HEK293T (cell line): ENCODE measurements at regions not wholly inside any gene's neighbourhood (a gene's known extent, or its start where the extent isn't known, plus 50 kb on each side); places are given as distances from the start of the nearest gene placed in this dataset.
"Not testable (repeated sequence)": the region's sequence is repeated elsewhere in the genome, so short reads cannot be mapped to it uniquely, and the experiment has no call there.

Experiments used
- CTCF ChIA-PET: fragments of 350-600 bp; formaldehyde crosslinking; extraction: SDS; loops from one replicate; lab custom pipeline; 2021; ENCODE audit warnings: antibody characterized with exemption, inconsistent platforms; lab: Yijun Ruan, JAX
- POLR2A ChIA-PET: fragments of 350-600 bp; formaldehyde crosslinking; extraction: SDS; loops from one replicate; lab custom pipeline; 2020; ENCODE audit warnings: antibody characterized with exemption, inconsistent platforms; lab: Yijun Ruan, JAX
- DNase-seq: peaks from one replicate; pipeline ENCODE4 v3.0.0; 2012; ENCODE audit warnings: mixed read lengths; ENCODE audit errors: extremely low spot score
- ARNT ChIP-seq: fragments of 450-650 bp; IDR thresholded peaks from 2 replicates; pipeline ENCODE4 v1.6.1; 2017; ENCODE audit warnings: mild to moderate bottlenecking
- BHLHE40 ChIP-seq: fragments of 450-650 bp; IDR thresholded peaks from 2 replicates; pipeline ENCODE4 v1.6.1; 2016; ENCODE audit warnings: mild to moderate bottlenecking, moderate library complexity, borderline replicate concordance
- CTBP1 ChIP-seq: fragments of 450-650 bp; IDR thresholded peaks from 2 replicates; pipeline ENCODE4 v1.6.1; 2016; ENCODE audit warnings: borderline replicate concordance
- ELF4 ChIP-seq: fragments of 450-650 bp; IDR thresholded peaks from 2 replicates; pipeline ENCODE4 v1.6.1; 2017; ENCODE audit warnings: antibody characterized with exemption
- FOXA1 ChIP-seq: fragments of 450-650 bp; IDR thresholded peaks from 2 replicates; pipeline ENCODE4 v1.6.1; 2016; ENCODE audit warnings: mild to moderate bottlenecking
- FOXK2 ChIP-seq: fragments of 450-650 bp; IDR thresholded peaks from 2 replicates; pipeline ENCODE4 v1.6.1; 2016; ENCODE audit warnings: mild to moderate bottlenecking
- FOXM1 ChIP-seq: fragments of 450-650 bp; IDR thresholded peaks from 2 replicates; pipeline ENCODE4 v1.6.1; 2017; ENCODE audit warnings: mild to moderate bottlenecking, borderline replicate concordance
- HDGF ChIP-seq: fragments of 450-650 bp; IDR thresholded peaks from 2 replicates; pipeline ENCODE4 v1.6.1; 2017; ENCODE audit warnings: antibody characterized with exemption, borderline replicate concordance
- L3MBTL2 ChIP-seq: fragments of 450-650 bp; conservative IDR thresholded peaks from 2 replicates; pipeline ENCODE4 v1.6.1; 2016; ENCODE audit warnings: mild to moderate bottlenecking
- LEF1 ChIP-seq: fragments of 450-650 bp; IDR thresholded peaks from 2 replicates; pipeline ENCODE4 v1.6.1; 2017; ENCODE audit warnings: mild to moderate bottlenecking, borderline replicate concordance
- NFRKB ChIP-seq: fragments of 450-650 bp; IDR thresholded peaks from 2 replicates; pipeline ENCODE4 v1.6.1; 2016; ENCODE audit warnings: mild to moderate bottlenecking, moderate library complexity
- PKNOX1 ChIP-seq: fragments of 450-650 bp; IDR thresholded peaks from 2 replicates; pipeline ENCODE4 v1.6.1; 2016
- SP1 ChIP-seq: fragments of 450-650 bp; IDR thresholded peaks from 2 replicates; pipeline ENCODE4 v1.6.1; 2017
- SUZ12 ChIP-seq: fragments of 450-650 bp; IDR thresholded peaks from 2 replicates; pipeline ENCODE4 v1.6.1; 2016; ENCODE audit warnings: mild to moderate bottlenecking
- TARDBP ChIP-seq: fragments of 450-650 bp; IDR thresholded peaks from 2 replicates; pipeline ENCODE4 v1.6.1; 2016
- ZNF384 ChIP-seq: fragments of 450-650 bp; IDR thresholded peaks from 2 replicates; pipeline ENCODE4 v1.6.1; 2016

DNA sequence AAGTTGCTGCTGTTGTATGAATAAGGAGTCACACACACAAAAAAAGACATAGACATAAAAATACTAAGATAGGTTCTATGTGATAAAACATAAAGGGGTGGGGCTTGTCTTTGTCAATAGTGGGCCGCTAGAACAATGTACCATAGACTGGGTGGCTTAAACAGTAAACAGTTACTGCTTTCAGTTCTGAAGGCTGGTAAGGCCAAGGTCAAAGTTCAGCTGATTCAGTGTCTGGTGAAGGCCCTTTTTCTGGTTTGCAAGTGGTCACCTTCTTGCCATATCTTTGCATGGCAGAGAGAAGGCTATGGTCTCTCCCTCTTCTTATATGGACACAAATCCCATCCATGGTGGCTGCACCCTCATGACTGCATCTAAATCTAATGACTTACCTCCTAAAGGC, 1980.7 kb downstream of the PCDH7 start:
- ChIA-PET POLR2A (no interaction called here), CTCF (no interaction called here)
- no peak for DNase-seq
- no peak for TF ChIP-seq BHLHE40
- TF ChIP-seq LEF1: no peak
- no peak for TF ChIP-seq FOXK2
- no peak for TF ChIP-seq SUZ12
- TF ChIP-seq SP1: no peak
- no peak for TF ChIP-seq NFRKB
- TF ChIP-seq ZNF384: no peak
- TF ChIP-seq HDGF: no peak
- TF ChIP-seq ELF4: no peak
- TF ChIP-seq ARNT: no peak
- TF ChIP-seq TARDBP: no peak
- TF ChIP-seq L3MBTL2: no peak
- no peak for TF ChIP-seq PKNOX1
- TF ChIP-seq CTBP1: no peak
- TF ChIP-seq FOXA1: no peak
- no peak for TF ChIP-seq FOXM1

DNA sequence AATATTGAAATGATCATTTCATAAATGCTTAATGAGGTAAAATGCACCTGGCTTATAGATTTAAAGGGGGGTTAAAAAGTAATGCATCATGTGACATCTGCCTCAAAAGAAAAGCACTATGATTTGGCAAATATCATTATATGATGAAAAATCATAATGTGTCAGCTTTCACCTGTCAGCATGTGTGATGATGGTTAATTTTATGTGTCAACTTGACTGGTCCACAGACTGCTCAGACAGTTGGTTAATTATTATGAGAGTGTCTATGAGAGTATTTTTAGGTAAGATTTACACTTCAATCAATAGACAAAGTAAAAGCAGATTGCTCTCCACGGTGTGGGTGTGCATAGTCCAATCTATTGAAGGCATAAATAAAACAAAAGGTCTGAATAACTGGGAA, 1986.7 kb downstream of the PCDH7 start:
- POLR2A ChIA-PET: no interaction called here
- CTCF ChIA-PET: interaction anchor here (0.5 kb wide), 1 partner anchor 10 kb away, joined by 3 read pairs; no protein-coding TSS in a partner anchor
- no peak for DNase-seq
- no peak for TF ChIP-seq L3MBTL2

DNA sequence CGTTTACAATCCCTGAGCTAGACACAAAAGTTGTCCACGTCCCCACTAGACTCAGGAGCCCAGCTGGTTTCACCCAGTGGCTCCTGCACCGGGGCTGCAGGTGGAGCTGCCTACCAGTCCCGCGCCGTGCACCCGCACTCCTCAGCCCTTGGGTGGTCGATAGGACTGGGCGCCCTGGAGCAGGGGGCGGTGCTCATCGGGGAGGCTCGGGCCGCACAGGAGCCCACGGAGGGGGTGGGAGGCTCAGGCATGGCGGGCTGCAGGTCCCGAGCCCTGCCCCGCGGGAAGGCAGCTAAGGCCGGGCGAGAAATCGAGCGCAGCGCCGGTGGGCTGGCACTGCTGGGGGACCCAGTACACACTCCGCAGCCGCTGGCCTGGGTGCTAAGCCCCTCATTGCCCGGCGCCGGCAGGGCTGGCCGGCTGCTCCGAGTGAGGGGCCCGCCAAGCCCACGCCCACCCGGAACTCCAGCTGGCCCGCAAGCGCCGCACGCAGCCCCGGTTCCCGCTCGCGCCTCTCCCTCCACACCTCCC, 1996.0 kb downstream of the PCDH7 start:
- POLR2A ChIA-PET, DNase-seq, CTCF ChIA-PET: not testable (repeated sequence)

DNA sequence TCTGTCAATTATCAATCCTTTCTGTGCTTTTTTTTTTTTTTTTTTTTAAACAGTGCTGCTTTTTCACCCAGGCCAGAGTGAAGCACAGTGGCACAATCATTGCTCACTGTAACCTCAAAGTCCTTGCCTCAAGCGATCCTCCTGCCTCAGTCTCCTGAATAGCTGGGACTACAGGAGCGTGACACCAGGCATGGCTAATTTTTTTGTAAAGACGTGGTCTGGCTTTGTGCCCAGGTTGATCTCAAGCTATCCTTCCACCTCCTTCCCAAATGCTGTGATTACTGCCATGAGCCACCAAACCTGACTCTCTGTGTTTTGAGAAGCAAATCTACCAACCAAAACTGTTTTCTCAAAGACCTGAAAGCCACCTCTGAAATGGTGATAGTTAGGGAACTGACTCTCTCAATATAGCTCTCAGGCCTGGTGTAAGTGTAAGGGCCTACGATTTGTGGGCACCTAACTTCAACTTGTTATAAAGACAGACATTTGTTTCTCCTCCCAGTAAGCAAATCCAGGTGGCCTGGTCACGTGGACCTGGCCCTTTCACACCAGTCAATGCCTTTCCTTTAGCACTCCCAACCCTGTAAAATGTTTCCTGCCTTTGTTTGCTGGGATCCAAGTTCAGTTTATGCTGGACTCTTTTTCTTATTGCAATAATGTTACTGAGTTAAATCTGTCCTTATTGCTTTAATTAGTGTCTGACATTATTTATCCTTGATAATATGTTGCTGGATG, 2015.9 kb downstream of the PCDH7 start:
- CTCF ChIA-PET: no interaction called here
- DNase-seq: no peak
- POLR2A ChIA-PET: no interaction called here
- no peak for TF ChIP-seq CTBP1
- no peak for TF ChIP-seq PKNOX1
- no peak for TF ChIP-seq SP1
- TF ChIP-seq LEF1: no peak
- no peak for TF ChIP-seq FOXK2
- no peak for TF ChIP-seq L3MBTL2
- TF ChIP-seq SUZ12: no peak
- TF ChIP-seq ZNF384: no peak
- TF ChIP-seq NFRKB: no peak
- no peak for TF ChIP-seq FOXA1

DNA sequence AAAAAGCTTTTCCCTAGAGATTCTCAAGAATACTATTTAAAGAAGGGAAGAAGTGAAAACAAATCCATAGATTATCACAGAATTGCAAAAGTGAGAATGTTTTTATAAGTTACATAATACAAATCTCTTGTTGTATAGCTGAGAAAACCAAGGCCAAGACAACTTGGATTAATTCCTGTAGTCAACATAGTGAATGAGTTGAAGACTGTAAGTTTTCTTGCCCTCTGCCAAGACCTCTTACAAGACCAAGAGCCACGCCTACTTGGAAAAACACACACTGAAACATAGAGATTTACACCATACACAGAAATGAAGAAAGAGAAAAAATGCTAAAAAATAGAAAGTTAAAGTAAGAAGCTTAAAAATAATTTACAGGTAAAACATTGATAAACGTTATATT, 2024.0 kb downstream of the PCDH7 start:
- TF ChIP-seq FOXM1 (no peak), NFRKB (no peak), LEF1 (no peak)
- ChIA-PET CTCF (no interaction called here), POLR2A (no interaction called here)
- DNase-seq: no peak

DNA sequence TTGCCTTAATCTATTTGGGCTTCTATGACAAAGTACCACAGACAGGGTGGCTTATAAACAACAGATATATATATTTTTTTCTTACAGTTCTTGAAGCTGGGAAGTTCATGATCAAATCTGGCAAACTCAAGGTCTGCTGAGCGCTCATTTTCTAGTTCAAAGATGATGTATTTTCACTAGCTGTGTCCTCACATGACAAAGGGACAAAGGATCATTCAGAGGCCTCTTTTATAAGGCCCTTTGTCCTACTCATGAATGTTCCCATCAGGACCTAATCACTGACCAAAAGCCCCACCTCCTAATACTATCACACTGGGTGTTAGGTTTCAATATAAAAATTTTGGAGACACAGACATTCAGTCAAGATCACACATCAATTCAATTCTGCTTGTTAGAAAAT, 2025.2 kb downstream of the PCDH7 start:
- ChIA-PET CTCF (no interaction called here), POLR2A (no interaction called here)
- no peak for TF ChIP-seq LEF1
- TF ChIP-seq ELF4: no peak
- no peak for TF ChIP-seq FOXA1
- TF ChIP-seq HDGF: no peak
- TF ChIP-seq SUZ12: no peak
- no peak for TF ChIP-seq FOXK2
- TF ChIP-seq SP1: no peak
- no peak for TF ChIP-seq ARNT
- no peak for DNase-seq

DNA sequence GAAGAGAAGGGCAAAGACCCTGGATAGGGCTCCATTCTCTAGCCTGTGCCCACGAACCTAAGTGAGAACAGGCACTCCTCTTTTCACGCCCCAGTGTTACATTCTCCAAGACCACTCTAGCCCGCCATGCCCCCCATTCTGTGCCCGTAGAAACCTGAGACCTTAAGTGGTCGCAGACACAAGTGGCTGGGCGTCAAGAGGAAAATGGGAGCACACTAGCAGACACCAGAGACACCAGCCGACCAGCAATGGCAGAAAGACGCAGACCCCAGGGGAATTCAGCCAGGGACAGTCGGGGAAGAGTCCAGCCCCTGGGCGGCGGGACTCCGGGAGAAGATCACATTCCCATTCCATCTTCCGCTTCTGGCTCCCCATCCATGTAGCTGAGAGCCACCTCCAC, 2027.9 kb downstream of the PCDH7 start:
- no peak for TF ChIP-seq FOXM1
- TF ChIP-seq BHLHE40: no peak
- TF ChIP-seq HDGF: no peak
- TF ChIP-seq SUZ12: no peak
- no peak for TF ChIP-seq PKNOX1
- no peak for TF ChIP-seq ZNF384
- no peak for TF ChIP-seq FOXK2
- no peak for TF ChIP-seq LEF1
- TF ChIP-seq NFRKB: no peak
- no peak for TF ChIP-seq ARNT
- TF ChIP-seq FOXA1: no peak
- TF ChIP-seq SP1: no peak
- no peak for TF ChIP-seq CTBP1
- TF ChIP-seq TARDBP: no peak
- TF ChIP-seq L3MBTL2: no peak
- no peak for TF ChIP-seq ELF4
- CTCF ChIA-PET: no interaction called here
- DNase-seq: no peak
- POLR2A ChIA-PET: no interaction called here
